ENCODE measurements at regions not wholly inside any gene's neighbourhood (a gene's known extent, or its start where the extent isn't known, plus 50 kb on each side); places are given as distances from the start of the nearest gene placed in this dataset.
A peak's percentile ranks its signal among the peaks of the same experiment; 100 is the strongest.
"Not testable (repeated sequence)": the region's sequence is repeated elsewhere in the genome, so short reads cannot be mapped to it uniquely, and the experiment has no call there.

DNA sequence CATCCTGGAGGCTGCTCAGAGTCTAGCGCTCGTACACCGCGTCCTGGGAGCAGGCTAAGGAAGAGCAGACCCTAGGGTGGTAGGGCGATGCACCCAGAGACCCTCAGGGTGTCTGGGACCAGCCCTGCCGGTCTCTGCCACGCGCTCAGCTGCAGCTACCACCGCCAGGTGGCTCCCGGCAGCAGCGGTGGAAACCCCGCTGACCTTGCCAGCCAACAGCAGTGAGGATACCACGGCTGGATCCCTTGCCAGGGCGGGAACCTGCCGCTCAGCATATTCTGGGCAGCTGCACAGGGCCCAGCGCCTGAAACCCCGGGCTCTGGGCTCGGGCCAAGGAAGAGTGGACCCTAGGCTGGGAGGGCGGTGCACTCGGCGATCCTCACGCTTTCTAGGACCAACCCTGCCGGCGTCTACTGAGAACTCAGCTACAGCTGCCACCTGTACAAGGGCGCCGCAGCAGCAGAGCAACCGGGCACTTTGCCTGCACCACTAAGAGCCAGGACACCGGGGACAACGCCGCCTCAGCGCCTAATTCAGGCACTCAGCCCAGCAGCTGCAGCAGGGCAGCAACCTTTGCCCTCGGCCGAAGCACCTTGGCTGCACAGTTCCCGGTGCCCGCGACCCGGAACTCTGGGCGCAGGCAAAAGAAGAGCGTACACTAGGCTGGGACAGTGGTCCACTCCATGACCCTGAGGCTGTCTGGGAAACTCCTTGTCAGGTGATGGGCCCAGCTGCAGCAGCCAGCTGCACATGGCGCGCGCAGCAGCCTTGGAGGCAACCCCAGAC is 80.8 kb downstream of the POTEB2 start:
- in situ Hi-C loops (cut with MboI; ENCODE audit: low sequenced_read_pairs): not testable (repeated sequence)

DNA sequence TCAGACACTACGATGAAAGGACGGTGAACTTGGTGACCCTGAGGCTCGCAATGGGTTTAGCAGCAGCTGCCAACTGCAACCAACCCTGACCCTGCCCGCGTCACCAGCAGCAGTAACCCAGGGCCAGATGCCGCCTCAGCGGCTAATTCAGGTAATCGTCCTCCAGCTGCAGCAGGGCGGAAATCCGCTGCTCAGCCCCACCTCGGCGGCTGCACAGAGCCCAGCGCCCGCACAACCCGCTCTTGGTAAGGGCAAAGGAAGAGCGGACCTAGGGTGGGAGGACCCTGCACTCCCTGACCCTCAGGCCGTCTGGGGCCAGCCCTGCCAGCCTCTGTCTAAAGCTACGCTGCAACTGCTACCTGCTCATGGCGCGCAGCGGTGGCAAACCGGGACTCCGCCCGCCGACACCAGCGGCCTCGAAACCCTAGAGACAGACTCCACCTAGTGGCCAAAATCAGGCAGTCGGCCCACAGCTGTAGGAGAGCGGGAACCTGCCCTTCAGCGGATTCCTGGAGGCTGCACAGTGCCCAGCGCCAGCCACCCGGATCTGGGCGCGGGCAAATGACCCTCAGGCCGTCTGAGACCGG is 82.4 kb downstream of the POTEB2 start:
- H3K36me3 ChIP-seq (replicated peaks); H3K27me3 ChIP-seq (ENCODE audit: low read depth); H3K9me3 ChIP-seq; in situ Hi-C loops (cut with MboI; ENCODE audit: low sequenced_read_pairs); H3K4me1 ChIP-seq; H3K4me3 ChIP-seq: not testable (repeated sequence)
- DNase-seq (ENCODE audit: low spot score in 2 of 2): peak in 1 of 2 experiments; percentile 71

More for the DNA sequence above, 80.8 kb downstream of the POTEB2 start:
- not testable (repeated sequence) for H3K27me3 ChIP-seq (ENCODE audit: low read depth); H3K4me3 ChIP-seq; DNase-seq (ENCODE audit: low spot score in 2 of 2); H3K9me3 ChIP-seq; H3K4me1 ChIP-seq; H3K36me3 ChIP-seq (replicated peaks)

DNA sequence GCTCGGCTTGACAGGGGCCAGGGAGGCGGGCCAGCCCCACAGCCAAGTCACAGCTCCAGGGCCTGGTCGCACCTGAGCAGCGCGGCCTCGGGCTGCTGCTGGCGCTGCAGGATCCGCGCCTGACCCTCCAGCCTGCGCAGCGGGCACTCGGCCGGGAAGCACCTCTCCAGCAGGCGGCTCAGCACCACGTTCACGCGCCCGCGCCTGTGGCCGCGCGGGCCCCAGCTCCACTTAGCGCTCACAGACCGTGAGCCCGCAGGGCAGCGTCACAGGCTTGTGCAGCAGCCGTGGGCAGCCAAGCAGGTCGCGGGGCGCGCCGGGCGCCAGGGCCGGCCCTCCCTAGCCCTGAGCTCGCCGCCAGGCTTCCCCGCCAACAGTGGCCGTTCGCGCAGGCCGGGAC is 90.7 kb downstream of the POTEB2 start:
- DNase-seq (ENCODE audit: low spot score in 2 of 2); H3K4me3 ChIP-seq; H3K27me3 ChIP-seq (ENCODE audit: low read depth); H3K36me3 ChIP-seq (replicated peaks); H3K9me3 ChIP-seq; in situ Hi-C loops (cut with MboI; ENCODE audit: low sequenced_read_pairs); H3K4me1 ChIP-seq: not testable (repeated sequence)

DNA sequence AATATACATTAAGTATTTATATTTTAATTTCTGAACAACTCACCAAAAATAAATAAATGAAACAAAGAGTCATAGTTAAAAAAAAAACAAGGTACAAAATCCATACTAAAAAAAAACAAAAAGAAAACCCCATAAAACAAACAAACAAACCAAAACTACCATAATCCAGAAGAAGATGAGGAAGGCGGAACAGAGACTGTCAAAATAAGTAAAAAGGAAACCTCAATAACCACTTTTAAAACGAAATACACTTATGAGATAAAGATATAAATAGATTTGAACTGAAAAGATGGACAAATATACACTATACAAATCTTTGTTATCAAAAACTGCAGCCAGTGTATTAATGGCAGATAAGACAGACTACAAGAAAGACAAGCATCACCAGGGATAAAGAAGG is 98.2 kb downstream of the POTEB2 start:
- H3K4me3 ChIP-seq; H3K36me3 ChIP-seq (replicated peaks); DNase-seq (ENCODE audit: low spot score in 2 of 2); H3K27me3 ChIP-seq (ENCODE audit: low read depth); H3K9me3 ChIP-seq; in situ Hi-C loops (cut with MboI; ENCODE audit: low sequenced_read_pairs); H3K4me1 ChIP-seq: not testable (repeated sequence)

DNA sequence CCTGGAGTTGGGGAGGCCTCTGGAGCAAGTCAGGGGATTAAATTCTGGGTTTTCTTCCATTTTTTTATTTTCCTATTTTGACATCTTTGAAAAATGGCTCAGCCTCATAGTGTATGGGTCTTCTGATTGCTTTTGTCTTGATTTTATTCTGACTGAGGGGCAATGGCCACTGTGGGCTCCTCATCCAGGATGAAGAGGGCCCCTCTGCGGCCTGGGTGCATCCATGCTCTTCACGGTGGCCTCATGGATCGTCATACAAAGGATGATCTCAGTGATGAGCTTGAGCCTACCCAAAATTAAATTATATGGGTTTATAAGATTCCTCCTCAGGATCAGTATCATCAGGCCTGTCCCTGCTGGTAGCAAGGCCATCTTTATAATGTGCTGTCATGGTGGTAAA is 103.7 kb downstream of the POTEB2 start:
- H3K4me3 ChIP-seq; in situ Hi-C loops (cut with MboI; ENCODE audit: low sequenced_read_pairs); DNase-seq (ENCODE audit: low spot score in 2 of 2); H3K27me3 ChIP-seq (ENCODE audit: low read depth); H3K36me3 ChIP-seq (replicated peaks); H3K9me3 ChIP-seq; H3K4me1 ChIP-seq: not testable (repeated sequence)

GRCh38 chr15:20756440-20756839 is 109.7 kb downstream of the POTEB2 start:
- in situ Hi-C loops (cut with MboI; ENCODE audit: low sequenced_read_pairs); H3K27me3 ChIP-seq (ENCODE audit: low read depth); H3K4me3 ChIP-seq; H3K36me3 ChIP-seq (replicated peaks); H3K9me3 ChIP-seq; DNase-seq (ENCODE audit: low spot score in 2 of 2); H3K4me1 ChIP-seq: not testable (repeated sequence)

DNA sequence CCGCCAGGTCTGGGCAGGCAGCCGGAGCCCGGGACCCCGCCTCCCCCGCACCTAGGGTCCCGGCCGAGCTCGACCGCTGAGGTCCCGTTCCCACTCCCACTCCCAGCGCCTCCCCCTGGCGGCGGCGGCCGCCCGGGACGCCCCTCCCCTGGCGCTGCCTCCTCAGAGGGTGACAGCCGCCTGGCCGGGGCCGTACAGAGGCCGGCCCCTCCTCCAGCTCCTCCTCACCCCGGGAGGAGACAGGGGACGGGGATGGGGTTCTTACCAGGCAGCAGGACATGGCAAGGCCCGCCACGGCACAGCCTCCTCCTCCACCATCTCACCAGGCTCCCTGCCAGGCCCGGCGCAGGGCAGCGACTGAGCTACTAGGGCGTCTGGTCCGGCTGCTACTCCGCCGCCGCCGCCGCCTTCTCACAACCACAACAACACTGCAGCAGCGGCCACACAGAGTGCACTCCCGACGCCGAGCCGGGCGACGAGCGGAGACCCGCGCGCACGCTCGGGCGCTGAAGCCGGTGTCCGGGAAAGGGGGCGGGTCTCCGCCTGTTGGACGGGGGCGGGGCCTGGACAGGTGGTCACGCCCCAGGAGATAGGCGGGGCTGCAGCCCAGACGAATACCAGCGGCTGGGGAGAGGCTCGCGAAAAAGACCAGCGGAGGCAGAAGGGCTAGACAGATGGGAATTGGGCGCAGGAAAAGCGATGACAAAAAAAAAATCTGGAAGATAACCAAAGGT is 110.3 kb downstream of the POTEB2 start:
- H3K27me3 ChIP-seq (ENCODE audit: low read depth); H3K4me1 ChIP-seq; in situ Hi-C loops (cut with MboI; ENCODE audit: low sequenced_read_pairs); H3K36me3 ChIP-seq (replicated peaks); H3K9me3 ChIP-seq: not testable (repeated sequence)
- H3K4me3 ChIP-seq: peak overlapping the region; percentile 36
- DNase-seq (ENCODE audit: low spot score in 2 of 2): peak in 1 of 2 experiments; percentile 81

DNA sequence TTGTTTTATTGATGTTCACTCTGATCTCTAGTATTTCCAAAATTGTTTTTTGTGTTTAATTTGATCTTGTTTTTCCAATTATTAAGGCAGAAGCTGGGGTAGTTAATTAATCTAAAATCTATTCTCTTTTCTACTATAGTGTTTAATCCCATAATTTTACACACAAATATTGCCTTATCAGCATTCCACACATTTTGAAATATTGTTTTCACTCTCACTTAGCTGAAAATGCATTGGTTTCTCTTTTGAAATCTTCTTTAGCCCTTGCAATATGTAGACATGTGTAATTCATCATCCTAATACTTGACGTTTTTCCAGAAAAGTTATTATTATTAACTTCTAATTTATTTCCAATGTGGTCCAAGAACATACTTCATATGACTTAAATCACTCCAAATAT is 132.6 kb downstream of the POTEB2 start:
- H3K4me1 ChIP-seq; in situ Hi-C loops (cut with MboI; ENCODE audit: low sequenced_read_pairs); H3K27me3 ChIP-seq (ENCODE audit: low read depth); DNase-seq (ENCODE audit: low spot score in 2 of 2); H3K36me3 ChIP-seq (replicated peaks); H3K4me3 ChIP-seq; H3K9me3 ChIP-seq: not testable (repeated sequence)
